DMS153 treated with DMSO at 0.1 percent for 48 hours (cell line): ENCODE measurements at regions not wholly inside any gene's neighbourhood (a gene's known extent, or its start where the extent isn't known, plus 50 kb on each side); places are given as distances from the start of the nearest gene placed in this dataset.

Source experiments
- DNase-seq: peaks from one replicate; lab custom pipeline; 2025; ENCODE audit not compliant: unreplicated experiment; lab: John Stamatoyannopoulos, UW

- DNase-seq, result no peak
These were observed 855.7 kb downstream of the TRIB2 start for GRCh38 chr2:13572466-13572865.

- no peak for DNase-seq
These were observed 858.1 kb downstream of the TRIB2 start for GRCh38 chr2:13574831-13575230.

- no peak for DNase-seq
These were observed 859.8 kb downstream of the TRIB2 start for GRCh38 chr2:13576406-13577036.

GRCh38 chr2:13578547-13578946 lies 861.8 kb downstream of the TRIB2 start:
- no peak for DNase-seq

DNA sequence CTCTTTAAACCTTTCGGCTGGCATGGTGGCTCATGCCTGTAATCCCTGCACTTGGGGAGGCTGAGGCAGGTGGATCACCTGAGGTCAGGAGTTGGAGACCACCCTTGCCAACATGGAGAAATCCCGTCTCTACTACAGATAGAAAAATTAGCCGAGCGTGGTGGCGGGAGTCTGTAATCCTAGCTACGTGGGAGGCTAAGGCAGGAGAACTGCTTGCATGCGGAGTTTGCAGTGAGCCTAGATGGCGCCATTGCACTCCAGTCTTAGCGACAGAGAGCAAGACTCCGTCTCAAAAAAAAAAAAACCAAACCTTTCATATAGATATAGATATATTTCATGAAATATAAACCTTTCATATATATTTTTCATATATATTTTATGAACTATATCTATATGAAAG lies 864.7 kb downstream of the TRIB2 start:
- no peak for DNase-seq

GRCh38 chr2:13583609-13584008 lies 866.9 kb downstream of the TRIB2 start:
- no peak for DNase-seq

- no peak for DNase-seq
These were observed 867.3 kb downstream of the TRIB2 start for GRCh38 chr2:13584020-13584419.

GRCh38 chr2:13585732-13586131 lies 869.0 kb downstream of the TRIB2 start:
- DNase-seq, result no peak

DNA sequence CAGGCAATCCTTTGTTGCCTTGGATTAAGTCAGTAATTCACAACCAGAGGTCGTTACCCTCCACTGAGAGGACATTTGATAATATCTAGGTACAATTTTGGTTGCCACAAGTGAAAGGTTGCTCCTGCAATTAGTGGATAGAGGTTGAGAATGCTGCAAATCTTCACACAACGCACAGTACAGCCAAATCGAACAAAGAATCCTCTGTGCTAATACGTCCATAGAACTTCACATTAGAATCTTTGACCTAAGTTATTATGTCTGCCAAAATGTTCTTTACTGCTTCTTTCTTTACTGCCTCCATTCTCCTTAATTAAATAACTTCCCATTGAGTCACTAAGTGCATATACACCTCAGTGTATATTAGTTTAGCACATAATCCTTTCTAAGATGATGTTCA lies 879.5 kb downstream of the TRIB2 start:
- no peak for DNase-seq

- DNase-seq, result no peak
These were observed 880.4 kb downstream of the TRIB2 start for GRCh38 chr2:13597176-13597575.

DNA sequence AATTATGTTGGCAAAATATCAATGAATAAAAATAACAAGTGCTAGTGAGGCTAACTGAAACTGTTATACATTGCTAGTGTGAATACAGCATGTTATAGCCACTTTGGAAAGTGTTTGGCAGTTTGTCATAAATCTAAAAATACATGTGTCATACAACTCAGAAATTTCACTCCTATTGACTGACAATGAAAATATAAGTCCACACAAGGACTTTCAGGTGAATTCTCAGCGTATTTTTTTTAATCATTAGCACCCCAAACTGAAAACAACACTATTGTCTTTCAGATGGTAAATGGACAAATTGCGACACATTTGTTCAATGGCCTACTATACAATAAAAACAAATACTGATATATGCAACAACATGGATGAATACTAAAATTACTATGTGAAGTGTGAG lies 884.8 kb downstream of the TRIB2 start:
- no peak for DNase-seq

DNA sequence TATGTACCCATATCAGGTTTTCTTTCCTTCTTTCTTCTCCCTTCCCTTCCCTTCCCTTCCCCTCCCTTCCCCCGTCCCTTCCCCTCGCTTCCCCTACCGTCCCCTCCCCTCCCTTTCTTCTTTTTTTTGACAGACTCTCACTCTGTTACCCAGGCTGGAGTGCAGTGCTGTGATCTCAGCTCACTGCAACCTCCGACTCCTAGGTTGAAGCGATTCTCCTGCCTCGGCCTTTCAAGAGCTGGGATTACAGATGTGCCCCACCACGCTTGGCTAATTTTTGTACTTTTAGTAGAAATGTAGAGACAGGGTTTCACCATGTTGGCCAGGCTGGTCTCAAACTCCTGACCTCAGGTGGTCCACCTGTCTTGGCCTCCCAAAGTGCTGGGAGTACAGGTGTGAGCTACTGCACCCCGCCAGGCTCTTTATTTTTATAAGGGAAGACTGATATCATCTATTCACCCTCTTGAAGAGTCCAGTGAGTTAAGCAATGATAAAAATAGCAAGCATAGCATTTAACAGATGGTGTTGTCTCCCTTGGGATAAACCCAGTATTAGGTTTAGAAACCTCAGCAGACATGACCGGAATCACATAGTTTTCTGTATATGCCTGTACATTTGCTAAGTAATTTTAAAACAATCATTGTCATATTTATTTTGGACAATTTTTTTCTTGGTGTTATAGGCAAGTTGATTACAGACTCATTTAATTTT lies 888.4 kb downstream of the TRIB2 start:
- no peak for DNase-seq

DNA sequence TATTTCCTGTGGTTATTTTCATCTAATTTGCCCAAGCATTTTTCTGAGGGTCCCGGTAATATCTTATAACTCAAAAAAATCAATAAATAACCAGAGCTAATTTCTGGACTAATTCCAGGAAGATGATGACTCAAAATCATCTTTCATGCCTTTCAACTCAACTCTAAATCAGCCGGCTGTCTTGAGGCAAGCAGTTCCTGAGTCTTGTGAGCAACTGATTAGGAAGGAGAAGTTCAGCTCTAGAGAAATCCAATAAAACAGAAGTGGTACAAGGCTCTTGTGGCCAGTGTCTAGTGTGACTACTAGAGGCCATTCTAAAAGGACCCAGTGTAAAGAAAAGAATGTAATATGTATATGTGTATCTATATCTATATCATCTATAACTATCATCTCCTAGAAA lies 890.4 kb downstream of the TRIB2 start:
- DNase-seq, result no peak

DNA sequence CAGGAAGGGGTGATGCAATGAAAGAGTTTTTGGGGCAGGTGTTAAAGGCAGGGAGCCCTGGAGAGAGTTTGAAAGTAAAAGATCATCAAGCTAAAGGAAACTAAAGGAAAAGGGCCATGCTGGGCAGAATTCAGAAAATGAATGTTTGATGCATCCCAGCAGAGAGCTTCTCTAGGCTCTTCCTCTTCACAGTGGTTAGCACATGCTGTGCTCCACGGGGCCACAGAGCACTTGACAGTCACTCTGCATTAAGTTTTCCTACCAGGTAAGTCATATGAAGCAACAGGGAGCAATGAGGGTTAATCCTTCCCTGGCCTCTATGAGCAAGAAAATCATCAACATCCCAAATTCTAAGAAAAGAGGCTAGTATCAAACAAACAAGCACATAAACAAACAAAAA lies 895.2 kb downstream of the TRIB2 start:
- no peak for DNase-seq

GRCh38 chr2:13616059-13616458 lies 899.3 kb downstream of the TRIB2 start:
- DNase-seq, result no peak

- DNase-seq, result no peak
These were observed 899.9 kb downstream of the TRIB2 start for GRCh38 chr2:13616616-13617015.

GRCh38 chr2:13628122-13628521 lies 911.4 kb downstream of the TRIB2 start:
- no peak for DNase-seq

- DNase-seq, result no peak
These were observed 921.4 kb downstream of the TRIB2 start for GRCh38 chr2:13638181-13638580.

DNA sequence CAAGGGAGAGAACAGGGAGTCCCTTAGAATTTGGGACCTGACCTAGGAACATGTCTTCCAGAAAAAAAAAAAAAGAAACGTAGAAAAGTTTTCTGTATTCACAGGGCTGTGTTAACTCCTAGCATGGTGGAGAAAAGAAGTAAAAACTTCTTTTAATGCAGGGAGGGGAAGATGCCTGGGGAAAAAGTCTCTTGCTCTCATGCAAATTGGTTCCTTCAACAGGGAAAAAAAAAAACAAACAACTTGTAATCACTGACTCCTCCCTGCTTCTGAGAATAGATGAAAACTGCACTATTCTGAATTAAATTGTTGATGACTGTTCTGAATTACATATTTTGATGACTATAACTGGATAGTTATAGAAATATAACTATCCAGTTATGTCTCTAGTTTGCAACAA lies 933.2 kb downstream of the TRIB2 start:
- DNase-seq, result no peak

DNA sequence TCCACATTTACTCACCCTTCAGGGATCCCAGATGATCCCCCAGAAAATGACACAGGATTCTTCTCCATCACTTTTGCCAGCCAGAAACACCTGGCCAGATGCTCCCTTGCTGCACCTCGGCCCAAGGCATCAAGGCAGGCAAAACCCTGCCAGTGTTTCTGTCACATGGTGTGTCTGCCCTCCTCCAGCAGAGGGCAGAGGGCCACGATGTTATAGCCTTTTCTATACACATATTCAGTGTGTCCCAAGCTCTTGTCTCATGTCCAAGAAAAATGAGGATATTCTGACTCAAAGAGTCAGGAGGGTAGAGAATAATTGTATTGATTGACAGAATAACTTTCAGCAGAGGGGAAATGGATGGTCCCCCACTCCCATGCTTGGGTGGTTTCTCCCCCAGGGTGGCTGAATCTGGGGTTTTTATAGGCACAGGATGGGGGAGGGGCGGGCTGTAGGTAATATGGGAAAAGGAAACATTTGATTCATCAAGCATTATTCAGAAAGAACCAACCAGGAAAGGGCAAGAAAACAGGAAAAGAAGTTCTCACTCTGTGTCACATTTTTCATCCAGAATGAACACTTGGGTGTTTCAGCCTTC lies 933.9 kb downstream of the TRIB2 start:
- DNase-seq, result no peak

GRCh38 chr2:13651684-13652131 lies 935.0 kb downstream of the TRIB2 start:
- DNase-seq, result no peak

DNA sequence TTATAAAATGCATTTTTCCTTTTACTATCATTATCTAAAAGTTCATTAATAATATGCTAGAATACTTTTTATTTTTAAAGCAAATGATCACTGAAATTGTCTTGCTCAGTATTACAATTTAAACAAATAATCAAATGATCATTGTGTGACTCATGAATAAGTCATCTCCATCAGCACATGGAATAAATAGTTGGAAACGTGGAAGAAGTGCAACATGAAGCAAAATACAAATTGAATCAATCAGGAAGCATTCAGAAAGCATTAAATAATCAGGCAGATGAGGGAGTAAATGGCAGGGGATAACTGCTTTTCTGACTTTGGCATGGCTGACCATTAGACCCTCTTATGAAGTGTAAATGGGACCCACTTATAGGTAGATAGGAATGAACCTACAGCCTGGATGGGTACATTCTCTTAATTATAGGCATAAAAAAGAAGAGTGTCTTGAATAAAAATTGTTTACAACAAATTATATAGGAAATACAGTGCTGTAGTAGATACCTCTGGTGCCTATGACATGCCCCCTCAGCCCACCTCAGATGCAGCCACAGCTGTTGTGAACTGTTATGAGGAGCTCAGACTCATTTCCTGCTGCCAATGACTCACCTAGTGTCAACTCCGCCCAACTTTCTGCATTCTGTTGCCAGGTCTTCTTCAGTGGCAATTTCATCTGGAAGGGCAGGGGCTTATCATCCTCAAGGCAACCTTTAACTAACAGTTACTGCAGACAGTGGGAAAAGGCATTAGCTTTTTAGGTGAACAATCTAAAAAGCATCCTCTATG lies 936.0 kb downstream of the TRIB2 start:
- no peak for DNase-seq
